Loucy (cell line): ENCODE measurements at regions not wholly inside any gene's neighbourhood (a gene's known extent, or its start where the extent isn't known, plus 50 kb on each side); places are given as distances from the start of the nearest gene placed in this dataset.

ENCODE experiments used
- H2AFZ ChIP-seq: fragments of 200-600 bp; sonication (generic); 2 replicates; pipeline ENCODE4 v1.6.0; 2016; ENCODE audit warnings: antibody characterized with exemption, mild to moderate bottlenecking, low read length, moderate library complexity
- H3F3A ChIP-seq: fragments of 200-600 bp; 2 replicates; pipeline ENCODE4 v1.6.0; 2016; ENCODE audit warnings: antibody characterized with exemption, low read depth, mild to moderate bottlenecking
- H3K27me3 ChIP-seq: fragments of 200-600 bp; sonication (generic); 2 replicates; pipeline ENCODE4 v1.6.1; 2014; ENCODE audit warnings: low read length, mild to moderate bottlenecking; ENCODE audit not compliant: insufficient read depth, poor library complexity, severe bottlenecking
- H3K36me3 ChIP-seq: fragments of 200-600 bp; sonication (generic); 2 replicates; pipeline ENCODE4 v1.6.1; 2016; ENCODE audit warnings: low read length; ENCODE audit not compliant: insufficient read depth
- H3K4me1 ChIP-seq: fragments of 200-600 bp; sonication (generic); 2 replicates; pipeline ENCODE4 v1.5.1; 2014; ENCODE audit warnings: low read length, mild to moderate bottlenecking; ENCODE audit not compliant: insufficient read depth, poor library complexity, severe bottlenecking
- H3K4me2 ChIP-seq: fragments of 200-600 bp; sonication (generic); 2 replicates; pipeline ENCODE4 v1.6.0; 2014; ENCODE audit warnings: antibody characterized with exemption, low read length, low read depth, mild to moderate bottlenecking; ENCODE audit not compliant: poor library complexity, severe bottlenecking
- H3K4me3 ChIP-seq: fragments of 200-600 bp; sonication (generic); 2 replicates; pipeline ENCODE4 v1.5.1; 2014; ENCODE audit warnings: low read length, mild to moderate bottlenecking, mixed read lengths; ENCODE audit not compliant: poor library complexity, severe bottlenecking
- H3K79me2 ChIP-seq: fragments of 200-600 bp; sonication (generic); 2 replicates; pipeline ENCODE4 v1.6.1; 2014; ENCODE audit warnings: low read length; ENCODE audit not compliant: insufficient read depth
- H3K9ac ChIP-seq: fragments of 200-600 bp; sonication (generic); 2 replicates; pipeline ENCODE4 v1.6.0; 2014; ENCODE audit warnings: mild to moderate bottlenecking, low read depth, low read length, moderate library complexity; ENCODE audit not compliant: poor library complexity, severe bottlenecking
- H3K9me2 ChIP-seq: fragments of 200-600 bp; sonication (generic); replicated peaks from 2 replicates; pipeline ENCODE4 v1.6.1; 2016; ENCODE audit warnings: low read depth, low read length, mixed read lengths
- H3K9me3 ChIP-seq: fragments of 200-600 bp; sonication (generic); 2 replicates; pipeline ENCODE4 v1.6.1; 2014; ENCODE audit warnings: mild to moderate bottlenecking, antibody characterized with exemption, low read length, low read depth; ENCODE audit not compliant: insufficient read depth
- H4K20me1 ChIP-seq: fragments of 200-600 bp; sonication (generic); 2 replicates; pipeline ENCODE4 v1.6.0; 2014; ENCODE audit warnings: antibody characterized with exemption, low read length, mild to moderate bottlenecking; ENCODE audit not compliant: insufficient read depth, poor library complexity, severe bottlenecking
- EZH2phosphoT487 ChIP-seq: fragments of 200-600 bp; IDR thresholded peaks from 2 replicates; pipeline ENCODE4 v1.6.1; 2018; ENCODE audit warnings: antibody characterized with exemption, mild to moderate bottlenecking, moderate library complexity, borderline replicate concordance
- TF ChIP-seq, protein P1 (sequence below): fragments of 200-600 bp; sonication (generic); conservative IDR thresholded peaks from 2 replicates; pipeline ENCODE4 v1.5.1; 2014; ENCODE audit warnings: mild to moderate bottlenecking, antibody characterized with exemption, low read length

DNA sequence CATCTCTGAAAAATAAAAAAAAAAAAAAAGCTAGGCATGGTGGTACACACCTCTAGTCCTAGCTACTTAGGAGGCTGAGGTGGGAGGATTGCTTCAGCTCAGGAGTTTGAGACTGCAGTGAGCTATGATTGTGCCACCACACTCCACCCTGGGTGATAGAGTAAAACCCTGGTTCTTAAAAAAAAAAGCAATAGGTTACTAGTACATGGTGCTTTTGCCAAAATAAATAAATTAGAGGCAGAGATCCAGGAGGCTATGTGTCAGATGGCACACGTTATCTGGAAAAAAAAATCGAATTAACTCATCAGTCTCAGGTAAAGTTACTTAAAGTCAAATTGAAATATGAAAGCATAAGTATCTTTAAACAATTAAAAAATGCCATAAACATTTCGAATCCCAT is 94.3 kb downstream of the VCX3A start:
- TF ChIP-seq EZH2phosphoT487: no peak
- TF ChIP-seq, protein P1, sequence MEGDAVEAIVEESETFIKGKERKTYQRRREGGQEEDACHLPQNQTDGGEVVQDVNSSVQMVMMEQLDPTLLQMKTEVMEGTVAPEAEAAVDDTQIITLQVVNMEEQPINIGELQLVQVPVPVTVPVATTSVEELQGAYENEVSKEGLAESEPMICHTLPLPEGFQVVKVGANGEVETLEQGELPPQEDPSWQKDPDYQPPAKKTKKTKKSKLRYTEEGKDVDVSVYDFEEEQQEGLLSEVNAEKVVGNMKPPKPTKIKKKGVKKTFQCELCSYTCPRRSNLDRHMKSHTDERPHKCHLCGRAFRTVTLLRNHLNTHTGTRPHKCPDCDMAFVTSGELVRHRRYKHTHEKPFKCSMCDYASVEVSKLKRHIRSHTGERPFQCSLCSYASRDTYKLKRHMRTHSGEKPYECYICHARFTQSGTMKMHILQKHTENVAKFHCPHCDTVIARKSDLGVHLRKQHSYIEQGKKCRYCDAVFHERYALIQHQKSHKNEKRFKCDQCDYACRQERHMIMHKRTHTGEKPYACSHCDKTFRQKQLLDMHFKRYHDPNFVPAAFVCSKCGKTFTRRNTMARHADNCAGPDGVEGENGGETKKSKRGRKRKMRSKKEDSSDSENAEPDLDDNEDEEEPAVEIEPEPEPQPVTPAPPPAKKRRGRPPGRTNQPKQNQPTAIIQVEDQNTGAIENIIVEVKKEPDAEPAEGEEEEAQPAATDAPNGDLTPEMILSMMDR: no peak
- Histone ChIP-seq H3K9me3 (no peaks in the 10 kb centered on the region), H4K20me1 (no peaks in the 10 kb centered on the region), H3K4me3 (no peak overlapping the region), H3K4me1 (no peaks in the 10 kb centered on the region), H3K79me2 (no peaks in the 10 kb centered on the region), H3K27me3 (no peaks in the 10 kb centered on the region), H3K9ac (no peak overlapping the region), H2AFZ (no peak overlapping the region), H3K9me2 (no peaks in the 10 kb centered on the region), H3K36me3 (no peaks in the 10 kb centered on the region), H3K4me2 (no peak overlapping the region), H3F3A (no peaks in the 10 kb centered on the region)

DNA sequence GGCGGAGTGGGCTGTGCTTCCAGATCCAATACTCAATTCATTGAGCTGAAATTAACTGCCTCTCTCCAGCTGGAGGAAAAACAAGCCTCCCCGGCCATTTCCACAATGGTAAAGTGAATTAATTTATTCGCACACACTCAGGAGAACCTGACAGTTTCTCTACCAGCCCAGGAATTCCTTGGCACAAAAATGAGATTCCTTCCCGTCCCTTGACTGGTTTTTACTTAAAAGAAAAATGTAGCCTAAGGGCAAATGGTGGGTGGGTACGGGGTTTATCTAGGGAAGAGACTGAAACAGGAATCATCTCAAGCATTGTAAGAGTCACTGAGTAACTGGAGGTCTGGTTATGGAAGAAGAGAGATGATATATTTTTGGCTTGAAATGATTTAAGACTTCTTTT is 102.7 kb downstream of the VCX3A start:
- Histone ChIP-seq H3F3A (no peaks in the 10 kb centered on the region), H3K9me3 (no peaks in the 10 kb centered on the region), H3K4me2 (no peak overlapping the region), H2AFZ (no peak overlapping the region), H4K20me1 (no peaks in the 10 kb centered on the region), H3K36me3 (no peaks in the 10 kb centered on the region), H3K79me2 (no peaks in the 10 kb centered on the region), H3K27me3 (no peaks in the 10 kb centered on the region), H3K9ac (no peak overlapping the region), H3K4me3 (no peak overlapping the region), H3K9me2 (no peaks in the 10 kb centered on the region), H3K4me1 (no peaks in the 10 kb centered on the region)
- TF ChIP-seq EZH2phosphoT487: no peak
- TF ChIP-seq, protein P1: no peak

DNA sequence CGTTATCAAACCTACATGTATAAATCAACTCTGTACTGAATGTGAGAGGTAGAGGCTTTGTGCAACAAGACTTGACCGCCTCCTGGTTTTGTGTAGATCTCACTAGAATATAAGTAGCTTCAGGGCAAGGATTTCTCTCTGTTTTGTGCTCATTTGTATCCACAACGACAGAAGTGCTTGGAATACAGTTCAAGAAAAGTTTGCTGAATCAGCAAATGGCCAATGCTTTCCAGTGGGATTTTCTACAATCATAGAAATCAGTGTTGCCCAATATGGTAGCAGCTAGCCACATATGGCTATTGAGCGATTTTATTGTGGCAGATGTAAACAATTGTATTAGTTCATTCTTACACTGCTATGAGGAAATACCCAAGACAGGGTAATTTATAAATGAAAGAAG is 127.4 kb downstream of the VCX3A start:
- Histone ChIP-seq H3K79me2 (no peaks in the 10 kb centered on the region), H3K9me2 (no peaks in the 10 kb centered on the region), H3K27me3 (no peaks in the 10 kb centered on the region), H3K9me3 (no peaks in the 10 kb centered on the region), H3K36me3 (no peaks in the 10 kb centered on the region), H4K20me1 (no peaks in the 10 kb centered on the region), H3K4me2 (no peak overlapping the region), H3K4me3 (no peak overlapping the region), H3K9ac (no peak overlapping the region), H3K4me1 (no peaks in the 10 kb centered on the region), H2AFZ (no peak overlapping the region), H3F3A (no peaks in the 10 kb centered on the region)
- no peak for TF ChIP-seq EZH2phosphoT487
- TF ChIP-seq, protein P1: no peak
